Gastrocnemius medialis (tissue), 4 donors: ENCODE measurements at regions not wholly inside any gene's neighbourhood (a gene's known extent, or its start where the extent isn't known, plus 50 kb on each side); places are given as distances from the start of the nearest gene placed in this dataset.
"Not testable (repeated sequence)": the region's sequence is repeated elsewhere in the genome, so short reads cannot be mapped to it uniquely, and the experiment has no call there.

Experiments
- ATAC-seq, 2 donors: fragments of 150-250 bp; one replicate each; pipeline ENCODE4 v1.9.1; 2016
- DNase-seq, 2 donors: peaks; one replicate each; pipeline ENCODE4 v3.0.0-alpha.2; 2019
- H3K27ac ChIP-seq, 4 donors: fragments of 200-600 bp; sonication (generic); 1 replicate in 1 of 4; 2 replicates in 3 of 4; pipeline ENCODE4 v1.5.1; 2016 to 2018; ENCODE audit warnings: mild to moderate bottlenecking in 2 of 4, moderate library complexity in 1 of 4
- H3K27me3 ChIP-seq, 3 donors: fragments of 200-600 bp; sonication (generic) in 2 of 3; 1 replicate in 1 of 3; 2 replicates in 2 of 3; pipeline versions ENCODE4 v1.5.1 to v1.6.0; 2016 to 2019; ENCODE audit warnings: mild to moderate bottlenecking in 1 of 3, moderate library complexity in 1 of 3
- H3K36me3 ChIP-seq, 2 donors: fragments of 200-600 bp; sonication (generic) in 1 of 2; one replicate each; pipeline ENCODE4 v1.5.1; 2017 to 2018
- H3K4me1 ChIP-seq, 2 donors: fragments of 200-600 bp; sonication (generic) in 1 of 2; one replicate each; pipeline ENCODE4 v1.5.1; 2016 to 2017; ENCODE audit warnings: mild to moderate bottlenecking in 2 of 2
- H3K4me3 ChIP-seq, 4 donors: fragments of 200-600 bp; sonication (generic) in 3 of 4; 1 replicate in 1 of 4; 2 replicates in 3 of 4; pipeline ENCODE4 v1.5.1; 2016 to 2019; ENCODE audit warnings: mild to moderate bottlenecking in 2 of 4
- H3K9me3 ChIP-seq, 3 donors: fragments of 200-600 bp; sonication (generic) in 2 of 3; 1 replicate in 1 of 3; 2 replicates in 2 of 3; pipeline ENCODE4 v1.5.1; 2016 to 2019
- CTCF ChIP-seq, 5 experiments: fragments of 450-650 bp in 3 of 5; fragments of 200-600 bp in 2 of 5; sonication (generic) in 2 of 5; IDR thresholded peaks in 4 of 5; conservative IDR thresholded peaks in 1 of 5; 1 replicate in 4 of 5; 2 replicates in 1 of 5; pipeline ENCODE4 v1.5.1; 2016 to 2019; ENCODE audit warnings: antibody characterized with exemption in 5 of 5, mild to moderate bottlenecking in 3 of 5, moderate library complexity in 3 of 5
- POLR2A ChIP-seq, 2 donors: fragments of 450-650 bp; IDR thresholded peaks; one replicate each; pipeline ENCODE4 v1.6.1; 2017; ENCODE audit warnings: antibody characterized with exemption in 2 of 2, mild to moderate bottlenecking in 2 of 2, moderate library complexity in 2 of 2
- in situ Hi-C, 4 donors: fragments of 200-750 bp; cut with MboI; loops; one replicate each; pipeline versions ENCODE4 v1.15.0 to v1.8.0; 2017; ENCODE audit warnings: low sequenced_read_pairs in 4 of 4
- intact Hi-C: fragments of 100-400 bp; cut with DNase I; formaldehyde crosslinking; loops from one replicate; pipeline ENCODE4 v1.15.1; 2023; ENCODE audit warnings: low total_unique reads

GRCh38 chr16:13629704-13630103, 290.2 kb upstream of the ERCC4 start:
- TF ChIP-seq POLR2A (IDR thresholded peaks at IDR 0.05) (no peak), CTCF (IDR thresholded peaks at IDR 0.05 in 4 of 5, conservative IDR thresholded peaks at IDR 0.05 in 1 of 5) (no peak)
- in situ Hi-C loops (no loop called here), intact Hi-C loops (no loop called here)
- Histone ChIP-seq H3K27me3 (no peaks in the 10 kb centered on the region), H3K9me3 (no peaks in the 10 kb centered on the region), H3K36me3 (no peaks in the 10 kb centered on the region), H3K27ac (no peak overlapping the region), H3K4me1 (no peaks in the 10 kb centered on the region), H3K4me3 (no peak overlapping the region)
- ATAC-seq (no peak), DNase-seq (no peak)

- DNase-seq (no peak), ATAC-seq (no peak)
- in situ Hi-C loops (no loop called here), intact Hi-C loops (no loop called here)
- H3K36me3 ChIP-seq: no peaks in the 10 kb centered on the region
- no peak overlapping the region for H3K27ac ChIP-seq
- H3K27me3 ChIP-seq: no peaks in the 10 kb centered on the region
- no peaks in the 10 kb centered on the region for H3K4me1 ChIP-seq
- no peak overlapping the region for H3K4me3 ChIP-seq
- no peaks in the 10 kb centered on the region for H3K9me3 ChIP-seq
- TF ChIP-seq POLR2A (IDR thresholded peaks at IDR 0.05): no peak
- no peak for TF ChIP-seq CTCF (IDR thresholded peaks at IDR 0.05 in 4 of 5, conservative IDR thresholded peaks at IDR 0.05 in 1 of 5)
Measured at GRCh38 chr16:13630374-13630773, 289.6 kb upstream of the ERCC4 start.

GRCh38 chr16:13631213-13631767, 288.7 kb upstream of the ERCC4 start:
- Histone ChIP-seq H3K4me3 (no peak overlapping the region), H3K9me3 (no peaks in the 10 kb centered on the region), H3K27me3 (no peaks in the 10 kb centered on the region), H3K36me3 (no peaks in the 10 kb centered on the region), H3K27ac (no peak overlapping the region), H3K4me1 (no peaks in the 10 kb centered on the region)
- no peak for DNase-seq
- intact Hi-C loops: no loop called here
- ATAC-seq: no peak
- TF ChIP-seq POLR2A (IDR thresholded peaks at IDR 0.05) (no peak), CTCF (IDR thresholded peaks at IDR 0.05 in 4 of 5, conservative IDR thresholded peaks at IDR 0.05 in 1 of 5) (no peak)
- in situ Hi-C loops: no loop called here

- in situ Hi-C loops: no loop called here
Measured at GRCh38 chr16:13631916-13632315, 288.0 kb upstream of the ERCC4 start.

GRCh38 chr16:13632504-13632903, 287.4 kb upstream of the ERCC4 start:
- in situ Hi-C loops, H3K27ac ChIP-seq, H3K9me3 ChIP-seq, H3K4me3 ChIP-seq, DNase-seq, H3K27me3 ChIP-seq, H3K36me3 ChIP-seq, ATAC-seq, intact Hi-C loops, H3K4me1 ChIP-seq: not testable (repeated sequence)

More at GRCh38 chr16:13631916-13632315, 288.0 kb upstream of the ERCC4 start:
- Histone ChIP-seq H3K4me1 (no peaks in the 10 kb centered on the region), H3K9me3 (no peaks in the 10 kb centered on the region), H3K27me3 (no peaks in the 10 kb centered on the region), H3K4me3 (no peak overlapping the region), H3K36me3 (no peaks in the 10 kb centered on the region), H3K27ac (no peak overlapping the region)
- ATAC-seq (no peak), DNase-seq (no peak)
- intact Hi-C loops: no loop called here
- TF ChIP-seq POLR2A (IDR thresholded peaks at IDR 0.05) (no peak), CTCF (IDR thresholded peaks at IDR 0.05 in 4 of 5, conservative IDR thresholded peaks at IDR 0.05 in 1 of 5) (no peak)
